H54 (cell line): ENCODE measurements at regions not wholly inside any gene's neighbourhood (a gene's known extent, or its start where the extent isn't known, plus 50 kb on each side); places are given as distances from the start of the nearest gene placed in this dataset.
"Not testable (repeated sequence)": the region's sequence is repeated elsewhere in the genome, so short reads cannot be mapped to it uniquely, and the experiment has no call there.

Source experiments
- DNase-seq: peaks from one replicate; pipeline ENCODE4 v3.0.0; 2011; ENCODE audit warnings: low spot score, mixed read lengths; ENCODE audit not compliant: insufficient read length
- FAIRE-seq: peaks from 3 replicates; lab custom pipeline; 2011; peaks lifted over from hg19 to GRCh38; lab: Jason Lieb, UNC
- POLR2A ChIP-seq: IDR thresholded peaks from 2 replicates; pipeline ENCODE4 v1.6.1; 2011; ENCODE audit warnings: low read depth, mild to moderate bottlenecking, low read length

GRCh38 chr2:39925312-39925711 is 146.3 kb upstream of the THUMPD2 start:
- DNase-seq, result no peak
- FAIRE-seq, result no peak
- no peak for TF ChIP-seq POLR2A

DNA sequence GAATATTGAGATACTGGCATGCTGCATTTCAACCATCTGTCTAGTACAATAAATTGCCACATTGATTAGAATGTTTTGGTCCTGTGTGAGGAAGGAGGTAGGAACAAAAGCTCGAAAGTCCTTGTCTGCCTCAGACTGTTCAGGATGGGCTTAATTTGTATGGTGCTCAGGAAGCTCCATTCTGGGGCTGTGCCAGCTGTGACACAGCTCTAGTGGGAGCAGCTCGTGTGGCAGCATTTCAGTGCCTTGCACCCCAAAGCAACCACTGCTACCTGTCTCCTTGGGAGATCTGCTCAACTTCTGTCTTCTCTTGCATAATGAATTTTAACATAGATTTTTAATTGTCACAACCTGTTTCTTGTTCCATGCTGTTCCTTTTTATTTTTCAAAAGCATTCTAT is 144.4 kb upstream of the THUMPD2 start:
- FAIRE-seq, result no peak
- DNase-seq, result no peak
- no peak for TF ChIP-seq POLR2A

GRCh38 chr2:39922679-39923405 is 143.8 kb upstream of the THUMPD2 start:
- no peak for TF ChIP-seq POLR2A
- FAIRE-seq (no peak), DNase-seq (no peak)

- FAIRE-seq, result no peak
Observed at GRCh38 chr2:39920307-39920801, 141.3 kb upstream of the THUMPD2 start.

DNA sequence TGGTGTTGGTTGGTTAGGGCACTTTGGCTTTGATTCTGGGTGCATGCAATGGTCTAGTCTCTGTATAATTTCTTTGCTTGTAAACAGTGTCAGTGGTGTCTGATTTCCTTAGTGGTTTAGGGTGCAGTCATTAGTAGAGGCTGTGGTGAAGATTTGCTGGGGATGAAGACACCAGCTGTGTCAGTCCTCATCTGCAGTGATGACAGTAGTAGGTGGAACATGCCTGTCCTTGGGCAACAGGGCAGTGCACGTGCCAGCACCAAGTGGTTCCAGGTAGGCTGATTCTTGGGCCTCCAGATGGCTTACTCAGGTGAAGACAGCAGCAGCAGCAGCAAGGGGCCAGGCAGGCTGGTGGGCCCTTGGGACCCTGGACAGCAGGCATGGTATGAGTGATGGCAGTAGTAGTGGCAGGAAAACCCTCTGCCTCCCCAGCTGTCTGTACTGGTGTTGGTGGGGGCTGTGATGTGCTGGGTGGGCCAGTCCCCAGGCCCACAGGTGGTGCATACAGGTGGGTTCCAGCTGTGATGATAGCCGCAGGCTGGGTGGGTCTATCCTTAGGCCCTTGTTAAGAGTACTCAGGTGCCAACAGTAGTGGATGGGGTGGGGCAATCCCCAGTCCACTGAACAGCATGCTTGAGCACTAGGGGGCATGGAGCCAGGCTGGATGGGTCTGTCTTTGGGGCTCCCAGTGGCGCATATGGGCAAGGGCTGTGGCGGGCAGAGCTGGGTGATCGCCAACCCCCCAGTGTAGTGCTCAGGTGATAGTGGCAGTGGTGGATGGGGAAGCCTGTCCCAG is 140.7 kb upstream of the THUMPD2 start:
- no peak for DNase-seq
- TF ChIP-seq POLR2A, result no peak
- FAIRE-seq, result no peak

More at GRCh38 chr2:39920307-39920801, 141.3 kb upstream of the THUMPD2 start:
- DNase-seq, result no peak
- TF ChIP-seq POLR2A, result no peak

DNA sequence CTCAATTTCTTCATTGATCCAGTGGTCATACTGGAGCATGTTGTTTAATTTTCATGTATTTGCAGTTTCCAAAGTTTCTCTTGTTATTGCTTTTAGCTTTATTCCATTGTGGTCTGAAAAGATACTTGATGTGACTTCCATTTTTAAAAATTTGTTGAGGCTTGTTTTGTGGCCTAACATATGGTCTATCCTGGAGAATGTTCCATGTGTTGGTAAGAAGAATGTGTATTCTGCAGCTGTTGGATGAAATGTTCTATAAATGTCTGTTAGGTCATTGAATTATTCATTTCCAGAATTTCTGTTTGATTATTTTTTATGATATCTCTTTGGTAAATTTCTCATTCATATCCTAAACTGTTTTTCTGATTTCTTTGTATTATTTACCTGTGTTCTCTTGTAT is 139.8 kb upstream of the THUMPD2 start:
- no peak for TF ChIP-seq POLR2A
- DNase-seq, result no peak
- FAIRE-seq, result no peak

DNA sequence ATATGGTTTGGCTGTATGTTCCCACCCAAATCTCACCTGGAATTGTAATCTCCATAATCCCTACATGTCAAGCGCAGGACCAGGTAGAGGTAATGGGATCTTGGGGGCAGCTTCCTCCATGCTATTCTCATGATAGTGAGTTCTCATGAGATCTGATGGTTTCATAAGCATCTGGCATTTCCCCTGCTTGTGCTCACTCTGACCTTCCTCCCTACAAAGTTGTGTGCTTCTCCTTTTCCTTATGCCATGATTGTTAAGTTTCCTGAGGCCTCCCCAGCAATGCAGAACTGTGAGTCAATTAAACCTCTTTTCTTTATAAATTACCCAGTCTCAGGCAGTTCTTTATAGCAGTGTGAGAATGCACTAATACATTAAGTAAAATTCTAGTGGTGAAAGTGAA is 138.3 kb upstream of the THUMPD2 start:
- DNase-seq, FAIRE-seq: not testable (repeated sequence)

GRCh38 chr2:39914949-39915348 is 135.9 kb upstream of the THUMPD2 start:
- TF ChIP-seq POLR2A, result no peak
- FAIRE-seq (no peak), DNase-seq (no peak)

DNA sequence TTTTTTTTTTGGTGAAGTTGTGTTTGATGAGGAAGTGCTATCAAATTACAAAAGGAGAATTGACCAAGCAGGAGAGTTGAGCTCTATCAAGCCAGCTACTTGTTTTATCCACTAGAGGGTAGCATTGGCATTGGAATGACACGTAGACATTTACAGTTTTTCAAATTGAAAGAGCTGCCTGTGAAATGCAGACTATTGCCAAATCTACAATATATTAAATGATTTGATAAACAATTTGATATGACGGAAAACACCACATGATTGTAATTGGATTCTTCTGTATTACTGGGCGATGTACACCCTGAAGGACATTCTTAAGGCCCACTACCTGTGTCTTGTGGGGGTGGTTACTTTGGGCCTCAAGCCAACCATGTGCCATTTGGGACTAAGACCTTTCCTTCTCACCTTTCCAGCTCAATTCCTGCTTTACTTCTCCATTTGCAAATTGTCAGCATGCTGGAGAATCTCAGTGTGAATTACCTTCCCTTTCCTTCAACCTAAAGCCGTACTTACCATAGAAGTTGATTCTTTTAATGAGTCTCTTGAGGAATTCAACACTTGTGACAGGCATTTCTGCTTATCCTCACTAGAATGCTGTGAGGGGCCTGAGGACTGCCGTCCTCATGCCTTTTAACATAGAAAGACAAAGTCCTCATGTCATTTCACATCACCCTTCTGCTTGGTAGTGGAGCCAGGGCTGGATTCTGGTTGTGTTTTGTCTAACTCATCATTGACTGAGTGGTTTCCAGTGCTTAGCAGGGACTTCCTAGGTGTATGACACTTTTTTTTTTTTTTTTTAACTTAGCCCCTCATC is 134.8 kb upstream of the THUMPD2 start:
- TF ChIP-seq POLR2A, result no peak
- DNase-seq (peak; percentile 30), FAIRE-seq (peak; percentile 91)

DNA sequence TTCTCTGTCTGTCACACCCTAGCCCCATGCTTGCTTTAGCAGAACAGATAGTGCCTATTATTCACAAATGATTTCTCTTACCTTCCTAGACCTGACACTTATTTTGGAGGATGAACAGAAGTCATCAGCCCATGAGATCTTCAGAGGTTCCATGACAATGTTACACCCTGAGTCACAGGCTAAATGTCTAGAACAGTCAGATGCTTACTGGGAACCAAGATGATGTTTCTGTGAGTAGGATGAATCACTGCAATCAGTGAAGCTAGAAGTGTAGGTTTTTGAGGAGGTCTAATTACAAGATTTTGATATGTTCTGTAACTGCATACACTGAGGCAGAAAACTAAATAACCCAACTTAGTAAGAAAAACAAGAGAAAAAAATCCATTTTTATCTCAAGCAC is 123.0 kb upstream of the THUMPD2 start:
- FAIRE-seq (no peak), DNase-seq (no peak)
- TF ChIP-seq POLR2A, result no peak

GRCh38 chr2:39898934-39899333 is 119.9 kb upstream of the THUMPD2 start:
- TF ChIP-seq POLR2A, result no peak
- DNase-seq (no peak), FAIRE-seq (no peak)

GRCh38 chr2:39897273-39897672 is 118.2 kb upstream of the THUMPD2 start:
- DNase-seq, result no peak
- FAIRE-seq, result no peak
- no peak for TF ChIP-seq POLR2A

GRCh38 chr2:39894082-39894481 is 115.0 kb upstream of the THUMPD2 start:
- DNase-seq (no peak), FAIRE-seq (no peak)
- TF ChIP-seq POLR2A, result no peak

DNA sequence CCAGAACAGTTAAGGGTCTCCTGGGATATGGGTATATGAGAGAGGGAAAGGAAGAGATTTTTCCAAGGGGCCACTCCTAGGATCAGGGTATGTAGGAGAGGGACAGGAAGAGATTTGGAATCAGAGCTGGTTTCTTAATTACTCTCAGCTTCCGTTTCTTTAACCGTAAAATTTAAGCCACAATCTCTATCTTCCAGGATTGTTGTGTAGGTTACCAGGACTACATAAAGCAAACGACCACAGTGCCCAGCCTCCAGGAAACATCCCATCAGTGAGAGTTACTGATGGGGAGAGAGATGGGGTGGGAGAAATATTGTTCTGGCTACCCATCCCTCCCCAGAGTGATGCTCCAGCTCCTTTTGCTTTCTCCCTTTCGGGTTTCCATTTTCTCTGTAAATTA is 114.6 kb upstream of the THUMPD2 start:
- FAIRE-seq (no peak), DNase-seq (no peak)
- TF ChIP-seq POLR2A, result no peak
